Right lung (tissue), 2 donors: ENCODE measurements at regions not wholly inside any gene's neighbourhood (a gene's known extent, or its start where the extent isn't known, plus 50 kb on each side); places are given as distances from the start of the nearest gene placed in this dataset.

Source experiments
- DNase-seq, 2 donors: peaks; one replicate each; pipeline ENCODE4 v3.0.0-alpha.2; 2013

DNA sequence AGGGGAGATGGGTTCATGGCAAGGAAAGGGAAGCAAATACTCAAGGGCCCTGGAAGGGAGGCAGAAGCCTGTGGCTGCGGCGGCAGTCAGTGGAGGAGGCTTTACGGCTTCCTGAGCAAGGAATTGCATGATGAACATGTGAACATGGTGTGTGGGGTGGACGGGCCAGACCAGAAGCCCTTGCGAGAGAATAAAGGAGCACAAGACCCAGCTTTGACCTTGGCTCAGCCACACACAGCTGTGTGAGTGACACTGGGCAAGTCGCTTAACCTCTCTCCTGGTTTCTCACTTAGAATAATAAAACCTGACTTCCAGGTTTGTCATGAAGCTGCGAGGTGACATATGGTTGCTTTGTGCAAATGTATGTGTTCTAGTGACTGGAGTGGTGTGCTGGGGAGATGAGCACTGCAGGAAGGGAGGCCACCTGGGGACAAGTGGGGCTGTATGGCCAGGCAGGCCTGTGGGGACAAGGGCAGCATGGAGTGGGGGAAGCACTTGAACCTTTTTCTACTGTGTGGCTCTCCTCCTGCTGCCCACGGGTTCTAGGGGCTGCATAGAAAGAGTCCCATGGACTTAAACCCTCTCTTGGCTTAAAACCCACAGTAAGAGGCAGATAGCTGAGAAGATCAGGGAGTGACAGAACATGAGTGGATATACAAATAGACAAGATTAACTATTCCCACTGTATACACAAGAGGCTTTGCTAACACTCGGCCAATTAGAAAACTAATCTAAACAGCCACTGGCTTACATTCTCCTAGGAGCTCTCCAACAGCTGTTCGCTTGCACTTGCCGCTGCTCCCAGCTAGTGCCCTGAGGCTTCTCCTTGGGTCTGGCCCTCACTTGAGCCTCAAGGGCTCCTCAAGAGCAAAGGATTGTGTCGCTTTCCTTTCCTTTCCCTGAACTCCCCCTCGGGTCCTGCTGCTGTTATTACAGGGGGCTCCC is 67.3 kb upstream of the CDON start:
- no peak for DNase-seq

DNA sequence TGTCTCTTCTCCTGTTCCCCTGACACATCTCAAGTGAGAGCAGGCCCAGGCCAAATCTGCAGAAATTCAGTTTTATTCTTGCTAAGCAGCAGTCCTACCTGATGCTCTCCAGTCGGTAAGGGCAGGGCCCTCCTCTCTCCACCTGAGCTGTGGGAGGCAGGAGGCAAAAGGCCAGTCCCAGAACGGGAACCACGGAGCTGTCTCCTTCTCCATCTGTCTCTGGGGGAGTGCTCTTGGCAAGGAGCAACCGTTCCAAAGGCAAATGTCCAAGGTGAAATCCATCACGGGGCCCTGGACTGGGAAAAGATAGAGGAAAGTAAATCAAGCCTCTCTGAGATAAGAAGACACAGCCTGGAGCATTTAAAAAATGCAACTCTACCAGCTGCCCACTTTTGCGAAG is 65.2 kb upstream of the CDON start:
- DNase-seq = no peak

DNA sequence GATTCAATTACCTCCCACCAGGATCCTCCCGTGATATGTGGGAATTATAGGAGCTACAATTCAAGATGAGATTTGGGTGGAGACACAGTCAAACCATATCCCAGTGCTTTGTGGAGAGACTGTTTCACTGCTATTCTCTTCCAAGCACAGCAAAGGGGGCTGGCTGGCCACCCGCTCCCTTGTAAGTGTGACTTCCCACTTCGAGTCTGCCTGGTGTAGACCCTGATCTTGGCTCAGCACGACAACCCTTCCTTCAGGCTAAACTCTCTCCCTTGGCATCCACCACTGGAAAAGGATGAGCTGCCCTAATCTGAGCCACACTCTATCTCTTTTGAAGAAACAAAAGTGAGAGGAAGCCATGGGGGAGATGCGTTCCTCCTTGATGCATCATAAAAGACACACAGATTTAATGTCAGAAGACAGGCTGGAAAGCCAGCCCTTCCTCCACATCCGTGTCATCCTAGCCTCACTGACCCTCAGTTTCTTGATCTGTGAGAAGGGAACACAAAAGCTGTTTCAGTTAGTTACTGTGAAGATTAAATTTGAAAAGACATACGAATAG is 64.7 kb upstream of the CDON start:
- no peak for DNase-seq

DNA sequence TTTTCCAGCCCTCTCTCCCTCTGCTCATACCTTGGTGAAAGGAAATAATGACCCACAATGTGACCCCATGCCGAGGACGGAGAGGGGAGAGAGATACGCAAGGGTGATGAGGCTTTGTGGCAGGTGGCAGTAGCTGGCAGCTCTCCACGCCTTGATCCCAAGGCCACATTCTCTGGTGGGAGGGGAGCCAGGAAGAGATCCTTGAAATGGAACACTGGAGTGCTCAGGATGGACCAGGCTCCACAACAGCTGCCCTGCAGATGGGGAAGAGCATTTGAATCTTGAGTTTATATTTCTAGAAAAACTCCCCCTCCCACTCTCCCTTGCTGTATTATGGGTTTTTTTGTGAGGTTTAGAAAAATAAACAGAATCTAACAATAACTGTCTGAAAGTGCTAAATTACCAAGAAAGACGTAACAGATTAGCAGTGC is 61.6 kb upstream of the CDON start:
- DNase-seq = no peak

DNA sequence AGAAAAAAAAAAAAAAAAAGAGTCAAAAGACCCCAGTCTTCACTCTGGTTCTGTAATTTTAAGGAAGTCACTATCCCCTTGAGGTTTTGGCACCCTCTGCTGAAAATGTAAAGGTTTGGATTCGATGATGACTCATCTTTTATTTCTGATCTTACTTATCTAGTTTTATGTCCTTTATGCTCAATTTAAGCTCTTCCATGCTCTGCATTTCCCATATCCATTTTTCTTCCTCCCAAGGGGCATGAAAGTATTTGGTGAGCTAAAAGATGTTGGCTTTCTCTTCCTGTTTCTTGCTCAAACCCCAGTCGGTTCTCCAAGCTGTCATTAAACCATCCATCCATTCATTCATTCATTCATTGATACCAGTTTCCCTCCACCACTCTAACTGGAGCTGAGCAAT is 61.0 kb upstream of the CDON start:
- DNase-seq = no peak

DNA sequence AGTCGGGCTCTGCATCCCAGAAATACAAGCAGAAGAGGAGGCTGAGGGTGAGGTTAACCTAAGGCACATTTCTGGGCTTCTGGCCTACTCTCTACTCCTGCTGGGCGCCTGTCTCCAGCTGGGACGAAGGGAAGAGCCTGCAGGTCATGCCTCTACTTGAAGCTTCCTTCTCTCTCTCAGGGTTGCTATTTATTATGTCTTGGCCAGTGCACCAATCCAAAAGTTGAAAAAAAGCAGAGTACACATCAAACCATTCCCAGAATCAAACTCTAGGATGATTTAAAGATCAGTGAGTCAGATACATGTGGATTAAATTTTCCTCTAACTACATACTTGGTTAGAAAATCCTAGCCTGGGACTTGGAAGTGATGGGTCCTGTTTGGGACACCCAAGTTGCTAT is 60.2 kb upstream of the CDON start:
- DNase-seq = no peak

DNA sequence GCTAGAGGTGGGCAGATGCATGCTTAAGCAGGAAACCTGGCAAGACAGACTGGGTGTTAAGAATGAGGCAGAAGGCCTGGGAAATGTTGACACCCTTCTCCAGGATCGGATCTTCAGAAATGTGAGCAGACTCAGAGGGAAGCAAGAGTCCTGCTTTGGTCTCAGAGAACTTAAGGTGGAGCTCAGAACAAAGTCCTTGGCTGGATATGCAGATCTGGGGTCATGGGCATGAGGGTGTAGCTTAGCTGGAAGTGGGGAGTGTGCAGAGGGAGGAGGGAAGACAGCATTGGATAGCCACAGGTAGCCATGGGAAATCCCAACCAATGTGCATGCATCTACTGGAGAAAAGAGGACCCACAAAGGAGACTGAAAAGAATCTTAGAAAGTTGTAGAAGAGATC is 58.6 kb upstream of the CDON start:
- no peak for DNase-seq

DNA sequence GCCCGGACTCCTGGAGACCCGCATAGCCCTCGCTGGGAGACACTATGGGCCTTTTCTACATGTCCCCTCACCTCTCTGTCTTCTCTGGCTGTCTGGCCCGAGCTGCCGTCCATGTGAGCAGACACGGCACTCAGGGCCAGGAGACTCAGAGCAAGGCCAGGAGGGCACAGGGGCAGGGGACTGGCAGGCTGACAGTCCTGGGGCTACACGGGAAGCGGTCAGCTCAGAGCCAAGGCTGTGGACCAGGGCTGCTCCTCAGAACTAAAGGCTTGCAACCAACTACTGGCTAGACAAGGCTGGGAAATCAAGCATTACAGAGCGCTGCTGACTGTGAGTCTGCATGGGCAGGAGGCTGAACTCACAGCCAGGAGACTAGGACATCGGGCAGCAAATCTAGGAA is 56.1 kb upstream of the CDON start:
- DNase-seq = no peak

DNA sequence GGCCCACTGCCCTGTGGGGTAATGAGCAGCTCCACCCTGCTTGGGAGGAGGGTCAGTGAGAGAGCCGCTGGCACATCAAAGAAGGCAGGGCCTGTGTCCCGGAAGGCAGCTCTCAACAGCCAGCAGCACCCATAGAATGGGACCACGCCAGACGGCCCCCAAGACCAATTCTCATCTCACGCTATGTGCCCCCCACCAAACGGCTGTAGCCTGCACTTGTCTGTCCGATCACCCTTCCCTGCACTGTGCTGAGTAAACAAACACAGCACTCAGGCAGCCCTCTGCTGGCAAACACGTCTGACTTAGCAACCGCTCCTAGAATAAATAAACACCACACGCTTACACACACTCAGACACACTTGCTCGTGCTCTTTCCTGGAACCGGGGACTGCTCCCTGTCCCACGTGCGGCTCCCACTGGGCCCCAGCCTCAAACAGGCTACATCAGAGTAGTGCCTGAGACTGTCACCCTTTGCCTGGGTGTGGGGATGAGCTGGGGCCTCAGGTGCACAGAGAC is 53.2 kb upstream of the CDON start:
- DNase-seq = peak; percentile 85 to 91

DNA sequence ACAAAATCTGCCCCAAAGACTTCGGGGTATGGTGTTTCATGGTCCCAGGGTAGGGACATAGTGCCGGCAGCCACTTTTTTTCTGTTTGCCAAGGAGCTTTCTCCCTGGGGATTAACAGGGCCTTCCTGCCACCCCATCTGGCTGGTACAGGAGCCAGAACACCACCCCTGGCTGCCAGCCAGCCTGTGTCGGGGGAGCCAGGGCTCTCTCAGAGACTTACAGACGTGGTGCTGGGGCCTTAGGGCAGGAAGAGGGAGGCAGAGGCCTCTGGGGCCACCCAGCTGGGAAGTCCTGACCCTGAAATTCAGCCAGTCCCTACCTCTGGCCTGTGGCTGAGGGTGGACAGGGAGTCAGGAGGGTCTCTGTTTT is 52.4 kb upstream of the CDON start:
- DNase-seq = no peak

DNA sequence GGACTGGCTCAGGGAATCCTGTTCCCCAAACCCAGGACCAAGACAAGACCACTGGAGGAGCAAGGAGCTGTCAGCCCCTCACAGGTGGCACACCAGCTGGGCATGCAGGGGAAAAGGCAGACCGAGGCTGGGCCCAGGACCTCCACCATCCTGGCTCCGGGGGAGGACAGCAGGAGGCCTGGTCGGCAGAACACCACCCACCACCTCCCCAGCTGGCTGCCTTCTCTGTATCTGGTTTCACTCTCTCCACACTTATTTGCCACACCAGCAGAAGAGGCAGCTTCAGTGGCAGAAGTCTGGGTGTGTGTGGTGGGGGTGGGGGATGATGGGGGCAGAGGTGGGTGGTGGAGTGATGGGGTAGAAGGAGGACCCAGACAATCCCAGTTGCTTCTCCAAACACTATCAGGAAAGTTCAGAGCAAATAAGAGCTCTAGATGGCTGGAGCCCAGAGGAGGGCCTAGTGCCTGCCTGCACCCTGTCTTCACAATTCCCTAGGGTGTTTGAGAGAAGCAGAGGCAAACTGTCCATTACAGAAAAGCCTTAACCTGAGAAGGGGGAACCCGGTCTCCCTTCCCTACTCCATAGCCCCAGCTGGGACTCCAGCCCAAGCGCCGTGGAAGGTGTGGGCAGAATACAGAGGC is 51.9 kb upstream of the CDON start:
- DNase-seq = no peak

DNA sequence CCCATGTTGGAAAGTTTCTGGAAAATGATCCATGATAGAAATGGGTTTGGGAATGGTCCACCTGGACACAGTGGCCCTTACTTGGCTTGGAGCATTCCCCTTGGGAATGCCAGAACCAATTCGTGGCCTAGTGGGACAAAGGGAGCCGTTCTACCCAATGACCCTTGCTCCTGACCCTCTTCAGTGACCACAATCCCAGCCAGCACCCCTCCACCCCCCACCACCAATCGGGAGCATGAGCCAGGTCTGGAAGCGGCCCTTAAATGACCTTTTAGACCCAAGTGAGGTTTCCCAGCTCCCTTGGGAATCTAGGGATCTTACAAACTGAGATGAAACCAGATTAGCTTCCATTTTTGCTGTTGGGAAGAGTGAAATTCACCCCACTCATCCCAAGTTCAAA is 51.3 kb upstream of the CDON start:
- no peak for DNase-seq

DNA sequence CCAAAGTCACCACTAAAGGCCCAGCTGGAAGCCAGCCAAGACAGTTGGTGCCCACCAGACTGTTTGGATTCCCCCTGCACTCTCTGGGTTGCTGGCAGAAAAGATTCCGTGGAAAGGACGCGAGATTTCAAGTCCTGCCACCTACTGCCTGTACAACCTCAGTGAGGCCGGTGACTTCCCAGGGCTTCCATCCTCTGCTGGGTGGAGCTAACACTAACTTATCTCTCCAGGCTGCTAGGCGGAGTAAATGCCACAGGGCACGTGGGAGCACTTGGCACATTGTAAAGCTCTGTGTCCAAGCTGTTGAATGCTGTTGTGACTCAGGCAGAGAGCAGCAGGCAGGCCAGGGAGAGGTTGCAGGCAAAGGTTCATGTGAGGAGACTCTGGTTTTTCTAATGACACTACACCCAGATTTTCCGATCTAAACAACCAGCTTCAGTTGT is 50.9 kb upstream of the CDON start:
- peak in 1 of 2 donors; percentile 77 for DNase-seq

DNA sequence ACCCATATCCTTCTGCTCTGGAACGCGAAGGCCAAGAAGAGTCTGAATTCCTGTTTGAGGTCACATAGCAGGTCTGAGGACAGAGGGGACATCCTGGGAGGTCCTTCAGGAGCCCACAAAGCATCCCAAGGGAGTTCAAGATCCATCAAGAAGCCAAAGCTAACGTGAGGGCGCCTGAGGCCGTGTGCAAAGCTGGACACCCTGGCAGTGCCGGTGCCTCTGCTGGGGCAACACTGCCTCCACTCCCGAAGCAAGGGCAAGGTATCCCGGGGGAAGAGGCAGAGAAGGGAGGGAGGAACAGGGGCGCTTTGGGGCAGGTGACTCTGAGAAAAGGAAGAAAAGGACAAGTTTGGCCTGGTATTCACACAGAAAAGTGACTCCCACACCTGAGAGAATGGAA is 50.3 kb upstream of the CDON start:
- no peak for DNase-seq

DNA sequence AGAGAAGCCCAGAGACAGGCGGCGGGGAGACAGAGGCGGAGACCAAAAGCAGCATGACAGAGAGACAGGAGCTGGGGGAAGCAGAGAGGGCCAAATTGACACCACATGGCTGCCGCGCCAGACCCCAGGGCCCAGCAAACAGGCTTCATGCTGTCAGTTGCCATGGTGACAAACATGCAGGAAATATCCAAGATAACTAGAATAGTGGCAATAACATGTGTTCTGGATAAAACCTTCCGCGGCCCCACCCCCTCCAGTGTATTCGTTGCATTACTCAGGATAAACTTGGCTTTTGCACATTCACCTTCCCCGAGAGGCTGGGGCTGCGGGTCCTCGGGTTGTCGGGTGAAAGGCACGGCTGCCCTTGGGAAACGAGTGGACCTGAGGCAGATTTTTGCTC is 49.9 kb upstream of the CDON start:
- DNase-seq = peak in 1 of 2 donors; percentile 74
